HL-60/S4 (cell line): ENCODE measurements at regions not wholly inside any gene's neighbourhood (a gene's known extent, or its start where the extent isn't known, plus 50 kb on each side); places are given as distances from the start of the nearest gene placed in this dataset.

Experiments used
- in situ Hi-C: fragments of 300-500 bp; cut with MboI; formaldehyde crosslinking; loops from 2 replicates; pipeline ENCODE4 v1.14.3; 2022; ENCODE audit warnings: low sequenced_read_pairs

- in situ Hi-C loops = no loop called here
These were observed 898.2 kb upstream of the USP15 start for GRCh38 chr12:61362037-61362436.

- in situ Hi-C loops = no loop called here
These were observed 895.2 kb upstream of the USP15 start for GRCh38 chr12:61365001-61365400.

- in situ Hi-C loops = no loop called here
These were observed 892.9 kb upstream of the USP15 start for GRCh38 chr12:61367281-61367785.

GRCh38 chr12:61369241-61369910, 890.8 kb upstream of the USP15 start:
- in situ Hi-C loops = no loop called here

GRCh38 chr12:61384511-61384910, 875.7 kb upstream of the USP15 start:
- in situ Hi-C loops = no loop called here

GRCh38 chr12:61385771-61386170, 874.4 kb upstream of the USP15 start:
- in situ Hi-C loops = no loop called here

- in situ Hi-C loops = no loop called here
These were observed 862.5 kb upstream of the USP15 start for GRCh38 chr12:61397668-61398067.

- in situ Hi-C loops = no loop called here
These were observed 848.0 kb upstream of the USP15 start for GRCh38 chr12:61412201-61412600.

- in situ Hi-C loops = no loop called here
These were observed 845.7 kb upstream of the USP15 start for GRCh38 chr12:61414470-61414869.

GRCh38 chr12:61422786-61423185, 837.4 kb upstream of the USP15 start:
- in situ Hi-C loops = no loop called here

- in situ Hi-C loops = no loop called here
These were observed 808.1 kb upstream of the USP15 start for GRCh38 chr12:61452076-61452475.

- in situ Hi-C loops = no loop called here
These were observed 772.5 kb upstream of the USP15 start for GRCh38 chr12:61487728-61488127.

GRCh38 chr12:61490526-61491498, 769.4 kb upstream of the USP15 start:
- in situ Hi-C loops = no loop called here

GRCh38 chr12:61502179-61502578, 758.0 kb upstream of the USP15 start:
- in situ Hi-C loops = no loop called here

- in situ Hi-C loops = no loop called here
These were observed 755.7 kb upstream of the USP15 start for GRCh38 chr12:61504396-61505080.

- in situ Hi-C loops = no loop called here
These were observed 746.7 kb upstream of the USP15 start for GRCh38 chr12:61513499-61513898.

- in situ Hi-C loops = no loop called here
These were observed 746.2 kb upstream of the USP15 start for GRCh38 chr12:61514016-61514415.

- in situ Hi-C loops = no loop called here
These were observed 738.9 kb upstream of the USP15 start for GRCh38 chr12:61521258-61521657.

- in situ Hi-C loops = no loop called here
These were observed 736.8 kb upstream of the USP15 start for GRCh38 chr12:61523276-61523992.

GRCh38 chr12:61524851-61525250, 735.4 kb upstream of the USP15 start:
- in situ Hi-C loops = no loop called here

GRCh38 chr12:61525331-61525730, 734.9 kb upstream of the USP15 start:
- in situ Hi-C loops = no loop called here
